HG03175 (cell line): ENCODE measurements at regions not wholly inside any gene's neighbourhood (a gene's known extent, or its start where the extent isn't known, plus 50 kb on each side); places are given as distances from the start of the nearest gene placed in this dataset.
"Not testable (repeated sequence)": the region's sequence is repeated elsewhere in the genome, so short reads cannot be mapped to it uniquely, and the experiment has no call there.

Experiments
- ATAC-seq: cut with Tn5 transposase; IDR thresholded peaks from one replicate; pipeline ENCODE4 v1.9.1; 2021; ENCODE audit warnings: mild to moderate bottlenecking, moderate library complexity; ENCODE audit not compliant: unreplicated experiment

- ATAC-seq: peak; percentile 95
Measured at GRCh38 chr2:111463956-111464355, 343.2 kb downstream of the BCL2L11 start.

GRCh38 chr2:111464367-111464766 lies 343.7 kb downstream of the BCL2L11 start:
- not testable (repeated sequence) for ATAC-seq

GRCh38 chr2:111465521-111465920 lies 344.8 kb downstream of the BCL2L11 start:
- ATAC-seq: not testable (repeated sequence)

GRCh38 chr2:111466744-111467143 lies 346.0 kb downstream of the BCL2L11 start:
- not testable (repeated sequence) for ATAC-seq

GRCh38 chr2:111470924-111471323 lies 350.2 kb downstream of the BCL2L11 start:
- not testable (repeated sequence) for ATAC-seq

- ATAC-seq: not testable (repeated sequence)
Measured at GRCh38 chr2:111471791-111472530, 351.2 kb downstream of the BCL2L11 start.

GRCh38 chr2:111472844-111473403 lies 352.2 kb downstream of the BCL2L11 start:
- ATAC-seq: not testable (repeated sequence)

- ATAC-seq: not testable (repeated sequence)
Measured at GRCh38 chr2:111473522-111473921, 352.8 kb downstream of the BCL2L11 start.

- not testable (repeated sequence) for ATAC-seq
Measured at GRCh38 chr2:111474198-111474705, 353.5 kb downstream of the BCL2L11 start.

- ATAC-seq: not testable (repeated sequence)
Measured at GRCh38 chr2:111478335-111478734, 357.6 kb downstream of the BCL2L11 start.

- peak; percentile 42 for ATAC-seq
Measured at GRCh38 chr2:111478871-111479318, 358.2 kb downstream of the BCL2L11 start.

GRCh38 chr2:111480016-111480625 lies 359.4 kb downstream of the BCL2L11 start:
- ATAC-seq: not testable (repeated sequence)

GRCh38 chr2:111480633-111481032 lies 359.9 kb downstream of the BCL2L11 start:
- ATAC-seq: not testable (repeated sequence)

- ATAC-seq: not testable (repeated sequence)
Measured at GRCh38 chr2:111481219-111481618, 360.5 kb downstream of the BCL2L11 start.

GRCh38 chr2:111482987-111483679 lies 362.4 kb downstream of the BCL2L11 start:
- peak; percentile 72 for ATAC-seq

- not testable (repeated sequence) for ATAC-seq
Measured at GRCh38 chr2:111484097-111484496, 363.4 kb downstream of the BCL2L11 start.

GRCh38 chr2:111485895-111486294 lies 365.2 kb downstream of the BCL2L11 start:
- not testable (repeated sequence) for ATAC-seq

- not testable (repeated sequence) for ATAC-seq
Measured at GRCh38 chr2:111488451-111488850, 367.7 kb downstream of the BCL2L11 start.

GRCh38 chr2:111489460-111489859 lies 368.7 kb downstream of the BCL2L11 start:
- ATAC-seq: not testable (repeated sequence)

GRCh38 chr2:111491181-111491580 lies 370.5 kb downstream of the BCL2L11 start:
- ATAC-seq: not testable (repeated sequence)

GRCh38 chr2:111491614-111492013 lies 370.9 kb downstream of the BCL2L11 start:
- ATAC-seq: not testable (repeated sequence)
